Gastrocnemius medialis (tissue), 4 donors: ENCODE measurements at regions not wholly inside any gene's neighbourhood (a gene's known extent, or its start where the extent isn't known, plus 50 kb on each side); places are given as distances from the start of the nearest gene placed in this dataset.

ENCODE experiments used
- POLR2A ChIP-seq, 2 donors: fragments of 450-650 bp; IDR thresholded peaks; one replicate each; pipeline ENCODE4 v1.6.1; 2017; ENCODE audit warnings: antibody characterized with exemption in 2 of 2, mild to moderate bottlenecking in 2 of 2, moderate library complexity in 2 of 2
- TF ChIP-seq, protein P1 (sequence below), 5 experiments: fragments of 450-650 bp in 3 of 5; fragments of 200-600 bp in 2 of 5; sonication (generic) in 2 of 5; IDR thresholded peaks in 4 of 5; conservative IDR thresholded peaks in 1 of 5; 1 replicate in 4 of 5; 2 replicates in 1 of 5; pipeline ENCODE4 v1.5.1; 2016 to 2019; ENCODE audit warnings: antibody characterized with exemption in 5 of 5, mild to moderate bottlenecking in 3 of 5, moderate library complexity in 3 of 5

DNA sequence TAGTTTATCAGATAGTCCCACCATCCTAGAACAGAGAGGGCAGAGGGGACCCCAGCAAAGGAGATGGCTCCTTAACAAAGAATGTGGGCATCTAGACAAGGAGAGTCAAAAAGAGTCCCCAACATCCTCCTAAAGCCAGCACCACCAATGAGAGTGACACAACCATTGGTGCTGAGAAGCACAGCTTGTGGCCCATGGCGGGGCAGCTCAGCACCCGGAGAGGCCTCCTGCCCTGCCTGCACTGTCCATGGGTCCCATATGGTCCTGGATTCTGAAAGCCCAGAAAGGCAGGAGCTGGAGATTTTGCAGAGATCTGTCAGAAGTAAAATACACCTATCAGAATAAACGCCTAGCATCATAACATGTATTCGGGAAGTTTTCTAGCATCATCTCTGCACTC, 311.8 kb upstream of the ZNF32 start:
- TF ChIP-seq, protein P1, sequence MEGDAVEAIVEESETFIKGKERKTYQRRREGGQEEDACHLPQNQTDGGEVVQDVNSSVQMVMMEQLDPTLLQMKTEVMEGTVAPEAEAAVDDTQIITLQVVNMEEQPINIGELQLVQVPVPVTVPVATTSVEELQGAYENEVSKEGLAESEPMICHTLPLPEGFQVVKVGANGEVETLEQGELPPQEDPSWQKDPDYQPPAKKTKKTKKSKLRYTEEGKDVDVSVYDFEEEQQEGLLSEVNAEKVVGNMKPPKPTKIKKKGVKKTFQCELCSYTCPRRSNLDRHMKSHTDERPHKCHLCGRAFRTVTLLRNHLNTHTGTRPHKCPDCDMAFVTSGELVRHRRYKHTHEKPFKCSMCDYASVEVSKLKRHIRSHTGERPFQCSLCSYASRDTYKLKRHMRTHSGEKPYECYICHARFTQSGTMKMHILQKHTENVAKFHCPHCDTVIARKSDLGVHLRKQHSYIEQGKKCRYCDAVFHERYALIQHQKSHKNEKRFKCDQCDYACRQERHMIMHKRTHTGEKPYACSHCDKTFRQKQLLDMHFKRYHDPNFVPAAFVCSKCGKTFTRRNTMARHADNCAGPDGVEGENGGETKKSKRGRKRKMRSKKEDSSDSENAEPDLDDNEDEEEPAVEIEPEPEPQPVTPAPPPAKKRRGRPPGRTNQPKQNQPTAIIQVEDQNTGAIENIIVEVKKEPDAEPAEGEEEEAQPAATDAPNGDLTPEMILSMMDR (IDR thresholded peaks at IDR 0.05 in 4 of 5, conservative IDR thresholded peaks at IDR 0.05 in 1 of 5), result no peak
- no peak for TF ChIP-seq POLR2A (IDR thresholded peaks at IDR 0.05)
